Right ventricle myocardium inferior (tissue), 1 donor: ENCODE measurements at regions not wholly inside any gene's neighbourhood (a gene's known extent, or its start where the extent isn't known, plus 50 kb on each side); places are given as distances from the start of the nearest gene placed in this dataset.
A peak's percentile ranks its signal among the peaks of the same experiment; 100 is the strongest.

ENCODE experiments used
- ATAC-seq: fragments of 200-7000 bp; cut with Tn5 transposase; one replicate; pipeline ENCODE4 v1.9.1; 2020; ENCODE audit warnings: mild to moderate bottlenecking, moderate library complexity
- DNase-seq: peaks from one replicate; pipeline ENCODE4 v3.0.0; 2021; ENCODE audit errors: missing footprints
- intact Hi-C: fragments of 100-400 bp; cut with DNase I; formaldehyde crosslinking; loops from one replicate; pipeline ENCODE4 v1.11.0; 2022
- donor health status: DM: no; HTN: yes; CAD: no; lungs with severe emphysema.

GRCh38 chr3:168273036-168273435, 177.3 kb upstream of the GOLIM4 start:
- DNase-seq (no peak), ATAC-seq (no peak)
- intact Hi-C loops: no loop called here

GRCh38 chr3:168272343-168272985, 176.7 kb upstream of the GOLIM4 start:
- DNase-seq: no peak
- intact Hi-C loops: no loop called here
- no peak for ATAC-seq

- no peak for DNase-seq
- intact Hi-C loops: no loop called here
- no peak for ATAC-seq
Measured at GRCh38 chr3:168271932-168272331, 176.2 kb upstream of the GOLIM4 start.

- DNase-seq: no peak
- ATAC-seq: no peak
- intact Hi-C loops: no loop called here
Measured at GRCh38 chr3:168269001-168269400, 173.3 kb upstream of the GOLIM4 start.

GRCh38 chr3:168267179-168267578, 171.5 kb upstream of the GOLIM4 start:
- ATAC-seq (no peak), DNase-seq (no peak)
- intact Hi-C loops: no loop called here

- no peak for DNase-seq
- no peak for ATAC-seq
- intact Hi-C loops: no loop called here
Measured at GRCh38 chr3:168266335-168266734, 170.6 kb upstream of the GOLIM4 start.

GRCh38 chr3:168262887-168263286, 167.2 kb upstream of the GOLIM4 start:
- intact Hi-C loops: no loop called here
- DNase-seq: no peak
- no peak for ATAC-seq

- DNase-seq (no peak), ATAC-seq (no peak)
- intact Hi-C loops: no loop called here
Measured at GRCh38 chr3:168260859-168261258, 165.1 kb upstream of the GOLIM4 start.

- DNase-seq (no peak), ATAC-seq (no peak)
- intact Hi-C loops: no loop called here
Measured at GRCh38 chr3:168251371-168251770, 155.6 kb upstream of the GOLIM4 start.

- DNase-seq: no peak
- ATAC-seq: no peak
- intact Hi-C loops: no loop called here
Measured at GRCh38 chr3:168250415-168250861, 154.7 kb upstream of the GOLIM4 start.

GRCh38 chr3:168249550-168250414, 154.1 kb upstream of the GOLIM4 start:
- DNase-seq: peak; percentile 88
- intact Hi-C loops: no loop called here
- peak; percentile 89 for ATAC-seq

GRCh38 chr3:168249205-168249549, 153.5 kb upstream of the GOLIM4 start:
- intact Hi-C loops: no loop called here
- peak; percentile 4 for ATAC-seq
- no peak for DNase-seq

GRCh38 chr3:168248383-168249204, 152.9 kb upstream of the GOLIM4 start:
- intact Hi-C loops: no loop called here
- DNase-seq (peak; percentile 63), ATAC-seq (peak; percentile 69)

GRCh38 chr3:168241156-168241555, 145.4 kb upstream of the GOLIM4 start:
- ATAC-seq: no peak
- intact Hi-C loops: no loop called here
- DNase-seq: no peak

GRCh38 chr3:168239287-168239686, 143.6 kb upstream of the GOLIM4 start:
- intact Hi-C loops: no loop called here
- DNase-seq (no peak), ATAC-seq (no peak)

- ATAC-seq: no peak
- intact Hi-C loops: no loop called here
Measured at GRCh38 chr3:168233001-168233400, 137.3 kb upstream of the GOLIM4 start.

GRCh38 chr3:168223085-168223484, 127.4 kb upstream of the GOLIM4 start:
- no peak for ATAC-seq
- intact Hi-C loops: no loop called here
- DNase-seq: no peak

More at GRCh38 chr3:168233001-168233400, 137.3 kb upstream of the GOLIM4 start:
- DNase-seq: no peak

- DNase-seq (no peak), ATAC-seq (no peak)
- intact Hi-C loops: no loop called here
Measured at GRCh38 chr3:168220556-168220955, 124.8 kb upstream of the GOLIM4 start.

GRCh38 chr3:168219530-168219929, 123.8 kb upstream of the GOLIM4 start:
- DNase-seq: no peak
- no peak for ATAC-seq
- intact Hi-C loops: no loop called here

- intact Hi-C loops: no loop called here
- no peak for DNase-seq
Measured at GRCh38 chr3:168218600-168218999, 122.9 kb upstream of the GOLIM4 start.

More at GRCh38 chr3:168218600-168218999, 122.9 kb upstream of the GOLIM4 start:
- no peak for ATAC-seq
